HG02678 (cell line): ENCODE measurements at regions not wholly inside any gene's neighbourhood (a gene's known extent, or its start where the extent isn't known, plus 50 kb on each side); places are given as distances from the start of the nearest gene placed in this dataset.

Source experiments
- ATAC-seq: cut with Tn5 transposase; IDR thresholded peaks from one replicate; pipeline ENCODE4 v1.9.1; 2021; ENCODE audit warnings: mild to moderate bottlenecking, moderate library complexity; ENCODE audit not compliant: unreplicated experiment

DNA sequence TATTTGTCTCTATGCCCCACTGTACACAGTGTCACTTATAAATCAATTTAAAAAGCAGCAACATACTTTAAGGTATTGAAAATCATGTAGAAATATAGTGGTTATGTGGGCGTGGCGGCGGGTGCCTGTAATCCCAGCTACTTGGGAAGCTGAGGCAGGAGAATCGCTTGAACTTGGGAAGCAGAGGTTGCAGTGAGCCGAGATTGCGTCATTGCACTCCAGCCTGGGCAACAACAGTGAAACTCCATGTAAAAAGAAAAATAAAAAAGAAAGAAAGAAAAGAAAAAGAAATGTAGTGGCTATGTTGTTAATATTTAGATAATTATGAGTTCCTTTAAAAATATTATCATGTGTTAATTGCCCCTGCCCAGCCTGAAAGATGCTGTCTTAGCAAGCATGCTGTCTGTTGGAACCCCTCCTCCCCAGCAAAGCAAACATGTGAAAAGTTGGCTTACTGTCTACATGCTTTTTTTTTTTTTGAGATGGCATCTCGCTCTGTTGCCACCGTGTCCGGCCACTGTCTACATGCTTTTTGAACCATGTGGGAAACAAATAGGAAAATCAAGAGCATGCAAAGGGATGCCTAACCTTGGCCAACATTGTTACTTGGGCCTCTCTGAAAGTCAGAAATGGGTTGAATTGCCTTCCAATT, 151.4 kb upstream of the TSHZ2 start:
- ATAC-seq: no peak

DNA sequence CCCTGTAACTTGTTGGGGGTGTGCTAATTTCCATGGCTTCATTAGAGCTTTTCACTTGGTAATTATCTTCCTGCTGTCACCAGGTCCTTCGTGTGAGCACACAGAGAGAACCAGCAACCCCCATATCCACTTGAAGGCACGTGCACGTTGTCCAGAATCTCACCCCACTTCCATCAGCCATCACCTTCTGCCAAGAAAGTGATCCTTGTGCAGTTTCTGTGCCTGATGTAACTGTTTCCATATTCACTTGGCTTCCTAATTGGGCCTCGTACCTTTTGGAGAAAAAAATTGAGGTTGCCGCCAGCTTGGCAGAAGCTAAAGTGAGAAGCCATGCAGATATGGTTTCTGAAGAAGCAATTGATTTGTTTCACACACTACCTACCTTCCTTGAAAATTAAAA, 153.7 kb upstream of the TSHZ2 start:
- no peak for ATAC-seq

DNA sequence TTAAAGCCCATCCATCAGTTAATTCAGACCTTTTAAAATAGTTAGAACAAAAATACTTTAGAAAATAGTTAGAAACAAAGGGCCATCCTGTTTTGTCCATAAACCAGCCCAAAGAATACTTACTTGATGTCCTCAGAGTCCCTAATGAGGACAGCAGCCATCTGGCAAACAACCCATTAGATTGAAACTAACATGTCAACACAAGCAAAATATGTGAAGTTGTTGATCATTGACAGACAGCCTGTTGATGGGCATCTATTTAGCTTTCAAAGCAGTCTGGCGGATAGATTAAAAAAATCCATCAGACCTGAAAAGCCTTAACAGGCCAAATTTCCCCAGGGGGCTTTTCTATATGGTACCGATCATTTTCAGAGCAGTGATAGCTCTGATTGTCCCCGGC, 154.2 kb upstream of the TSHZ2 start:
- no peak for ATAC-seq

DNA sequence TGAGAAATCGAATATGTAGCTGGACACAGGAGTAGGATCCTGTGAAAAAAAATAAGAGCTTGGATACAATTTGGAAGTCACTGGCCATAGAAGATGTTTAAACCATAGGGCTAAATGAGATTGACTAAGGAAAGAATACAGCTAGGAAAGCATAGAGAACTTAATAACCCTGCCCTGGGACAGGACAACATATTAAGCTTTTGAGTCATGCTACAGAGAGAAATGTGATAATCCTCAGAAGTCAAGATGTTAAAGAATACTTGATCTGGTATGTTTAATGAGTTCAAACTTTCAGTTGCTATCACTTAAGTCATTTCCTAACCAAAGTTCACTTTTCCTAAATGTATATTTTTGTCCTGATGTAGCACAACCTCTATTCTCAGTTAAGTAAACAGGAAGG, 154.6 kb upstream of the TSHZ2 start:
- ATAC-seq: no peak

DNA sequence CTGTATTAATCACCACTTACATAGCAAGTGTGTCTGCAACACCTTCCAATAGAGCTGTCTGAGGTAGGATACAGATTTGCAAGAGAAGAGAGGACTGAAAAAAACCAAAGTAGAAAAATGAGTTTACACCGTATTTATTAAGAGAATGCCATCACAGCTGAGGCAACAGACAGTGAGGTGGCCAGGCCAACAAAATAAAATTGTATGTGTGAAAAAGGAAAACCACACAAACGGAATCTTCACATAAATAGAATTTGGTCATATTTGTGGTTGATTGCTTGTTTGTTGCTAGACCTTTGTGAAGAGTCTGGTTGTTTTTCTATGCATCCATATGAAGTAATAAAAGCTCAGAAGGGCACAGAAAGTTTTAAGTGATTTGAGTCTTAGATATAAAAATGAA, 157.8 kb upstream of the TSHZ2 start:
- ATAC-seq: no peak

DNA sequence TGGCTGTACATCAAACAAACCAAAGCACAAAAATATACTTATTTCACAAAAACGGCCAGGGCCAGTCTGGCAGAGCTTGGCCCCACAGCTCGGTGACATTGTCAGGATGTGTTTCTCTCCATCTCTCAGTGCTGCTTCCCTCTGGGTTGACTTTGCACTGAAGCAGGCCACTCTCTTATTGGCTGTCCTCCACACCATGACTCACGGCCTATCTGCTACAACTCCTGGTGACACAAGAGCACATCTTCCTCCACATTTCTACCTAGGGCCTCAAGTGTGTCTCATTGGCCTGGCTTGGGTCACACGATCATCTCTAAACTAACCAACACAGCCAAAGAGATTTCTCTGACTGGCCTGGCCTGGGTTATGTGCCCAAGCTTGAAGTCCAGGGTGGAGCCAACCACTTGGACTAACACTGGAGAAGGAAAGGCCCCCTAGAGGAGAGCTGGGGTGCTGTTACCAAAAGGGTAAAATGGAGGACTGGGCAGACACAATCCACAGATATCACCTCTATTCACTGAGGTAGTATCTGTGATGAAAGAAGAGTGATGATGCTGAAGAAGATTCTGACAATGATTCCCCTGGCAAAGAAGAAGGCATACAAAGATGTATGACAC, 159.8 kb upstream of the TSHZ2 start:
- ATAC-seq: no peak

DNA sequence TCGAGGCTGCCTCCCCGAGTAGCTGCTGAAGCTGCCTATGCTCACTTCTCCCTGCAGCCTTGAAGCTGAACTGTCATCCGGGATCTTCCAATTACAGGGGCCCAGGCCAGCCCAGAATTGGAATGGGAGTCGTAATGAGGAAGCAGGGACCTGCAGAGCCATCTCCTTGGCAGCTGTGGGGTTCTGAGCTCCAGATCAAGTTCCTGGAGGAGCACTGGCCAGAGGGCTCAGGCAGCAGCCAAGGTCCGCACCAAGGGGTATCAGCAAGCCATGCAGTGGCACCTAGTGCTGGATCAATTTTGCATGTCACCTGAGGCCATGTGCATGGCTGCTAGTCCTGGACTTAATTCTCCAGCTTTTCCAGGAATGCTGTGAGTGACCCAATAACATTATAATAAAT, 163.2 kb upstream of the TSHZ2 start:
- no peak for ATAC-seq

DNA sequence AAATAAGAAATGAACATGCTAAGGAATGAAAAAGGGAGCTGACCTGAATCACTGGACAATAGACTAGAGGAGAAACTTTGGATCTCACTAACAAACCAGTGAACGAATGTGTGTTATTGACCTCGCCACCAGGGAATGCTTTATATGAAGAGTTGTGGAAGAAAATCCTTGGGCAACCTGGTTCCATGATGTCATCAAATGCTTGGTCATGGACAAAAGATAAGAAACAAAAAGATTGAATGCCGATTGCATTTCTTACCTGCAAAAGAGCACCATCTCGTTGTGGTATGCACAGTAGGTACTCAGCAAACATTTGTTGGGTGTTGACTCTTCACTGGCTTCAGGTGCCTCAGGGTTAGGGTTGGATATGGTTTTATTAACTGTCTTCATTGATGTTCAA, 165.2 kb upstream of the TSHZ2 start:
- no peak for ATAC-seq

GRCh38 chr20:52805843-52806242, 166.3 kb upstream of the TSHZ2 start:
- ATAC-seq: no peak

DNA sequence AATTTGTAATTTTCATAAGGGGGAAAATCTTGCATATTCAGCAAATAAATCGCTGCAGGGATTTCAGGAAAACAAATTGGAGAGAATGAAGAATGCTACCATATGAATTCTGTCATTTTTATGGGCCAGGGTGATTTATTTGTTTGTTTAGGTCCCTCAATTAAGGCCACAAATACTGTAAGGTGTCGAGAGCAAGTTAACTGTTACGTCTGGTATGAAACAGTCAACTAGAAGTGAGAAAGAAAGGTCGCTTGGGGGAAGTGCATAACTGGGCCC, 166.9 kb upstream of the TSHZ2 start:
- no peak for ATAC-seq

- no peak for ATAC-seq
Observed at GRCh38 chr20:52804497-52805295, 167.5 kb upstream of the TSHZ2 start.

- no peak for ATAC-seq
Observed at GRCh38 chr20:52801628-52802006, 170.5 kb upstream of the TSHZ2 start.

GRCh38 chr20:52800734-52801627, 171.2 kb upstream of the TSHZ2 start:
- no peak for ATAC-seq

DNA sequence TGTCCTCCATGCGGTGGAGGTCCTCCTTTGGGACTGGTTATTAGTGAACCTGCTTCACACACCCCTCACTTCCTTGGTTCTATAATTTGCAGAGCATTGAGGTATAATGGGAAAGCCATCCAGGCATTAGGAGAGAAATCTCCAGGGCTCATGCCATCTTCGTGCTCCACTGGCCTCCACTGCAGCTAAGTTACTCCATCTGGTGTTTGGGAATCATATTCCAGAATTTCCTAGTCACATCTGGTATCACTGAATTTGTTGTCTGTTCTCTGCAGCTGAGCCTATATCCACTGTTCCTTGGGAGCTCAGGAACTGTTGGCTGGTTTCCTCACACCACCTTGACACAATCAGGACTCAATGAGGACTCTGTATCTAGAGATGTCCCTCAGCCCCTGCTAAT, 173.0 kb upstream of the TSHZ2 start:
- ATAC-seq: no peak

- ATAC-seq: no peak
Observed at GRCh38 chr20:52798124-52798523, 174.0 kb upstream of the TSHZ2 start.

- ATAC-seq: no peak
Observed at GRCh38 chr20:52794853-52795252, 177.3 kb upstream of the TSHZ2 start.

GRCh38 chr20:52793339-52793963, 178.7 kb upstream of the TSHZ2 start:
- ATAC-seq: no peak

GRCh38 chr20:52791091-52791490, 181.1 kb upstream of the TSHZ2 start:
- ATAC-seq: no peak

- no peak for ATAC-seq
Observed at GRCh38 chr20:52789716-52790115, 182.4 kb upstream of the TSHZ2 start.

DNA sequence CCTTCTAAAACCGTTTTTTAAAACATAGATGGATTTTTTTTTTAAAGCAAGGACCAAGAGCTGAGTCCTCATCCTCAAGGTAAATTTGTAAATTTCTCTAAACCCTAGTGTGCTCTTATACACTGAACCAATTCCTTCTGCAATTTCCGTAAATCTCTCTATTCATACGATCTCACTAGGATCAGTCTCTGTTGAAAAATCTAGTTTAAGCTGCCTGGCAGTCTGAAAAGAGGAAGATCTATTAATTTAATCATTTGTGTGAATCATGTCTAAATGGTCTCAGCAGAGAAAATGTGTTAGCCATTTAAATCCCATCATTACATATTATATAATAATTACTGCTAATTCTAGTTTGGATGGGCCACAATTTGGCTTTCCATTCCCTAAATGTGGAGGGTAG, 184.2 kb upstream of the TSHZ2 start:
- ATAC-seq: no peak

DNA sequence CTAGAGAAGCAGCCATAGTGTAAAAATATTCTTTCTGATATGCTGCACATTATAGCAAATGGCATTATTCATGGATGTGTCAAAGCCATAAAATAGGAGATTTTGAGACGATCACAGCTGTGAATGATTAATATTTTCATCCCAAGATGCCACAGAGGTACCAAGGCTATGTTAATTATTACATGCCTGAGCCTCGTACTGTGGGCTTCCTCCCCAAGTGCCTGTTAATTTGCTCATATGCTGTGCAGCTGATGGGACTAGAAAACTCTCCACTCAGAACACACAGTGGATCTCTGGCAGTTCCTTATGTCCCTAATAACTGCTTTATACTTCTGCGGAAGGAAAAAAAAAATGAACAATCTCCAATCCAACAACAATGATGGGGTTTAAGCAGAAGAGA, 184.9 kb upstream of the TSHZ2 start:
- no peak for ATAC-seq
